B cell (primary cell): ENCODE measurements at regions not wholly inside any gene's neighbourhood (a gene's known extent, or its start where the extent isn't known, plus 50 kb on each side); places are given as distances from the start of the nearest gene placed in this dataset.

Experiments
- ATAC-seq: fragments of 200-7000 bp; cut with Tn5 transposase; one replicate; pipeline ENCODE4 v1.10.0; 2021; ENCODE audit warnings: low read depth, mild to moderate bottlenecking, moderate number of reproducible peaks, moderate library complexity
- CTCF ChIA-PET: fragments of 350-600 bp; sonication (Branson Sonifier 250); formaldehyde crosslinking; loops from one replicate; lab custom pipeline; 2021; ENCODE audit warnings: antibody characterized with exemption, inconsistent platforms; lab: Charles Lee
- POLR2A ChIA-PET: fragments of 350-600 bp; sonication (Branson Sonifier 250); formaldehyde crosslinking; loops from one replicate; lab custom pipeline; 2021; ENCODE audit warnings: antibody characterized with exemption; lab: Charles Lee
- DNase-seq: peaks from one replicate; pipeline ENCODE4 v3.0.0; 2013
- H2AFZ ChIP-seq: 2 replicates; pipeline ENCODE4 v1.6.1; 2012; ENCODE audit warnings: mild to moderate bottlenecking, low read depth, low read length; ENCODE audit not compliant: insufficient read depth, poor library complexity, severe bottlenecking
- H3K27ac ChIP-seq, 2 donors: 1 replicate in 1 of 2; 2 replicates in 1 of 2; pipeline ENCODE4 v1.5.1; 2012 to 2013; ENCODE audit warnings: low read length in 2 of 2, mild to moderate bottlenecking in 2 of 2, moderate library complexity in 1 of 2
- H3K27me3 ChIP-seq, 4 experiments: fragments of 200-600 bp in 1 of 4; sonication (generic) in 1 of 4; replicated peaks in 1 of 4; 1 replicate in 2 of 4; 2 replicates in 2 of 4; pipeline versions ENCODE4 v1.6.1 to v1.7.0; 2013 to 2016; ENCODE audit warnings: low read length in 3 of 4, mild to moderate bottlenecking in 2 of 4, mixed read lengths in 1 of 4, moderate library complexity in 1 of 4; ENCODE audit not compliant: insufficient read depth in 4 of 4, control insufficient read depth in 3 of 4; ENCODE audit errors: control extremely low read depth in 1 of 4
- H3K36me3 ChIP-seq, 2 experiments: replicated peaks in 1 of 2; 1 replicate in 1 of 2; 2 replicates in 1 of 2; pipeline versions ENCODE4 v1.6.1 to v1.7.1; 2013; ENCODE audit warnings: low read length in 1 of 2; ENCODE audit not compliant: insufficient read depth in 2 of 2, control insufficient read depth in 1 of 2; ENCODE audit errors: control extremely low read depth in 1 of 2, extremely low read depth in 1 of 2
- H3K4me1 ChIP-seq, 2 donors: fragments of 200-600 bp in 1 of 2; sonication (generic) in 1 of 2; 1 replicate in 1 of 2; 2 replicates in 1 of 2; pipeline versions ENCODE4 v1.5.1 to v1.6.1; 2013 to 2017; ENCODE audit warnings: low read length in 2 of 2; ENCODE audit not compliant: control insufficient read depth in 2 of 2, insufficient read depth in 2 of 2
- H3K4me2 ChIP-seq: replicated peaks from 2 replicates; pipeline ENCODE3; 2012; ENCODE audit warnings: mild to moderate bottlenecking, low read depth, low read length; ENCODE audit not compliant: poor library complexity, severe bottlenecking
- H3K4me3 ChIP-seq, 5 experiments: fragments of 200-600 bp in 1 of 5; sonication (generic) in 1 of 5; 1 replicate in 3 of 5; 2 replicates in 2 of 5; pipeline versions ENCODE4 v1.5.1 to v1.7.0; 2011 to 2016; ENCODE audit warnings: low read length in 4 of 5, mild to moderate bottlenecking in 4 of 5, low read depth in 2 of 5, control low read depth in 1 of 5, moderate library complexity in 1 of 5; ENCODE audit not compliant: insufficient read depth in 1 of 5; ENCODE audit errors: control extremely low read depth in 1 of 5, extremely low read depth in 1 of 5
- H3K79me2 ChIP-seq: fragments of 200-600 bp; sonication (generic); one replicate; pipeline ENCODE4 v1.6.0; 2016; ENCODE audit warnings: low read length; ENCODE audit not compliant: control insufficient read depth, insufficient read depth
- H3K9ac ChIP-seq: fragments of 200-600 bp; sonication (generic); 2 replicates; pipeline ENCODE4 v1.6.1; 2017; ENCODE audit warnings: mild to moderate bottlenecking, low read length, moderate library complexity
- H3K9me3 ChIP-seq, 3 donors: one replicate each; pipeline versions ENCODE4 v1.6.1 to v1.7.1; 2013; ENCODE audit warnings: low read length in 2 of 3; ENCODE audit not compliant: control insufficient read depth in 2 of 3, insufficient read depth in 1 of 3; ENCODE audit errors: control extremely low read depth in 1 of 3
- H4K20me1 ChIP-seq: 2 replicates; pipeline ENCODE4 v1.6.0; 2012; ENCODE audit warnings: mild to moderate bottlenecking, low read length; ENCODE audit not compliant: insufficient read depth, control insufficient read depth, poor library complexity, severe bottlenecking
- H3K27ac Mint-ChIP-seq: one replicate; pipeline ENCODE4 v1.8.0; 2021; ENCODE audit warnings: mixed read lengths
- H3K27me3 Mint-ChIP-seq: one replicate; pipeline ENCODE4 v1.8.0; 2021; ENCODE audit warnings: mixed read lengths
- H3K4me1 Mint-ChIP-seq: one replicate; pipeline ENCODE4 v1.8.0; 2021; ENCODE audit warnings: mixed read lengths
- H3K4me3 Mint-ChIP-seq: one replicate; pipeline ENCODE4 v1.8.0; 2021; ENCODE audit warnings: mixed read lengths
- H3K9me3 Mint-ChIP-seq: one replicate; pipeline ENCODE4 v1.8.0; 2022; ENCODE audit warnings: mixed read lengths; ENCODE audit not compliant: insufficient read depth
- CTCF ChIP-seq: fragments of 200-600 bp; IDR thresholded peaks from one replicate; pipeline ENCODE4 v1.8.0; 2022; ENCODE audit warnings: antibody characterized with exemption, mild to moderate bottlenecking
- EZH2 ChIP-seq: IDR thresholded peaks from 2 replicates; pipeline ENCODE4 v1.6.1; 2012; ENCODE audit warnings: borderline replicate concordance, low read depth, mild to moderate bottlenecking, moderate library complexity, low read length; ENCODE audit not compliant: insufficient read depth, poor library complexity, severe bottlenecking
- WGBS: methylation state at CpG from one replicate; pipeline ENCODE4 v1.1.5; 2013; ENCODE audit warnings: missing lambda C conversion rate; ENCODE audit not compliant: insufficient coverage; 5-methylcytosine and 5-hydroxymethylcytosine counted together
- intact Hi-C: fragments of 100-400 bp; cut with micrococcal nuclease; formaldehyde crosslinking; loops from one replicate; pipeline ENCODE4 v1.10.0; 2022

- ATAC-seq (no peak), DNase-seq (no peak)
- Mint-ChIP-seq H3K4me1 (no peaks in the 10 kb centered on the region), H3K4me3 (no peak overlapping the region), H3K27ac (no peak overlapping the region), H3K9me3 (no peaks in the 10 kb centered on the region), H3K27me3 (peaks cover 24% of the 10 kb centered on the region)
- H2AFZ ChIP-seq = no peak overlapping the region
- no peak overlapping the region for H3K4me2 ChIP-seq
- ChIA-PET POLR2A (no interaction called here), CTCF (no interaction called here)
- H3K36me3 ChIP-seq = no peaks in the 10 kb centered on the region
- peaks cover 0 to 8% (median 2%) of the 10 kb centered on the region in 4 experiments for H3K27me3 ChIP-seq
- H3K9me3 ChIP-seq = no peaks in the 10 kb centered on the region
- TF ChIP-seq CTCF (no peak), EZH2 (no peak)
- H3K4me1 ChIP-seq = no peaks in the 10 kb centered on the region
- H3K4me3 ChIP-seq = no peak overlapping the region
- no peaks in the 10 kb centered on the region for H3K79me2 ChIP-seq
- intact Hi-C loops = no loop called here
- no peak overlapping the region for H3K27ac ChIP-seq
- WGBS = 78% methylated on average over 3 of the region's 5 CpGs
- H3K9ac ChIP-seq = no peak overlapping the region
- no peaks in the 10 kb centered on the region for H4K20me1 ChIP-seq
These were observed 261.9 kb upstream of the ECI2 start for GRCh38 chr6:4397307-4397706.

- no peak overlapping the region for H3K4me2 ChIP-seq
- H3K4me3 Mint-ChIP-seq = no peak overlapping the region
- DNase-seq = no peak
- TF ChIP-seq CTCF (no peak), EZH2 (no peak)
- no CpG with 5 or more reads among the region's 2 CpGs for WGBS
- no peaks in the 10 kb centered on the region for H4K20me1 ChIP-seq
- peaks cover 24% of the 10 kb centered on the region for H3K27me3 Mint-ChIP-seq
- H3K4me1 ChIP-seq = no peaks in the 10 kb centered on the region
- CTCF ChIA-PET = interaction anchor here (1.3 kb wide), 1 partner anchor 39 kb away, joined by 3 read pairs; no protein-coding TSS in a partner anchor
- no peak overlapping the region for H3K27ac Mint-ChIP-seq
- POLR2A ChIA-PET = no interaction called here
- no peak overlapping the region for H3K27ac ChIP-seq
- H3K36me3 ChIP-seq = no peaks in the 10 kb centered on the region
- no peaks in the 10 kb centered on the region for H3K9me3 ChIP-seq
- H3K27me3 ChIP-seq = peaks cover 0 to 8% (median 3%) of the 10 kb centered on the region in 4 experiments
- intact Hi-C loops = no loop called here
- no peaks in the 10 kb centered on the region for H3K4me1 Mint-ChIP-seq
- ATAC-seq = no peak
- no peaks in the 10 kb centered on the region for H3K79me2 ChIP-seq
- no peak overlapping the region for H3K9ac ChIP-seq
- no peak overlapping the region for H2AFZ ChIP-seq
- H3K9me3 Mint-ChIP-seq = no peaks in the 10 kb centered on the region
- H3K4me3 ChIP-seq = no peak overlapping the region
These were observed 260.7 kb upstream of the ECI2 start for GRCh38 chr6:4396044-4396443.
